ENCODE measurements at regions not wholly inside any gene's neighbourhood (a gene's known extent, or its start where the extent isn't known, plus 50 kb on each side); places are given as distances from the start of the nearest gene placed in this dataset.

DNA sequence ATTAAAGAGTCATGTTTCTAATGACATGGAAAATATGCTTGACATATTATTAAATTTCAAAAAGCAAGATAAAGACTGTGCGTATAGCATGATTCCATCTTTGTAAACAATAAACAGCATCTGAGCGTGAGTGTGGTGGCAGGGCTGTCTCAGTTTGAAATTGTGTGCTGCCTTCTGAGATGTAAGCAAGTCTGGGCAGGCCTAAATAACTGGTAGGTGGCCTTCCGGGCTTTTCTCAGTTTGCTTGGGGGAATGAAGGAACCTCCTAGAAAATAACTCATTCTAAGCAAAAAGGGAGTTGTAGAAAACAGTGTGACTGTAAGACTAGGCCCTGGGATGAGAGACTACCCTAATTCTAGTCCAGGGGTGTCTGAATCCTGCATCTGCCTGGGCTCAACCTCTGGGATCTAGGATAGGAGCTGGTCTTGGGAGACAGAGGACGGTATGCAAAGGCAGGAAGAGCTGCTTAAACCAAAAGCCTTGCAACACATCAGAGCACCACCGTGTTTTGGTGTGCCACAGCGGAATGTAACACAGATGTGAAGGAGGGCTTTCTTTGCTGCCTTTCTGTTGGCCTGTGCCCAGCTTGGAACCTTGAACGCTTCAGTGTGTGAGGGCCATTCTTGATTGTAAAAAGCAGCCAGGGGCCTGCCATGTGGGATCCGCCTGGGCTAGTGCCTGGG is 63.5 kb upstream of the L3MBTL3 start:
- no peaks in the 10 kb centered on the region for H3K9me2 ChIP-seq (ENCODE audit: low read depth, low read length)
- no peak overlapping the region for H3K27ac ChIP-seq (ENCODE audit: low read depth, low read length, poor library complexity, severe bottlenecking)
- H4K20me1 ChIP-seq (ENCODE audit: insufficient read depth, low read length) = no peaks in the 10 kb centered on the region
- no peaks in the 10 kb centered on the region for H3K4me1 ChIP-seq (ENCODE audit: insufficient read depth, low read length, severe bottlenecking)
- no peak overlapping the region for H3K4me3 ChIP-seq (ENCODE audit: low read depth, low read length, poor library complexity, severe bottlenecking)
- no peak overlapping the region for H3K9ac ChIP-seq (ENCODE audit: low read length)
- no peak for TF ChIP-seq EZH2 (IDR thresholded peaks at IDR 0.05; ENCODE audit: borderline replicate concordance, low read length)
- TF ChIP-seq, protein P1, sequence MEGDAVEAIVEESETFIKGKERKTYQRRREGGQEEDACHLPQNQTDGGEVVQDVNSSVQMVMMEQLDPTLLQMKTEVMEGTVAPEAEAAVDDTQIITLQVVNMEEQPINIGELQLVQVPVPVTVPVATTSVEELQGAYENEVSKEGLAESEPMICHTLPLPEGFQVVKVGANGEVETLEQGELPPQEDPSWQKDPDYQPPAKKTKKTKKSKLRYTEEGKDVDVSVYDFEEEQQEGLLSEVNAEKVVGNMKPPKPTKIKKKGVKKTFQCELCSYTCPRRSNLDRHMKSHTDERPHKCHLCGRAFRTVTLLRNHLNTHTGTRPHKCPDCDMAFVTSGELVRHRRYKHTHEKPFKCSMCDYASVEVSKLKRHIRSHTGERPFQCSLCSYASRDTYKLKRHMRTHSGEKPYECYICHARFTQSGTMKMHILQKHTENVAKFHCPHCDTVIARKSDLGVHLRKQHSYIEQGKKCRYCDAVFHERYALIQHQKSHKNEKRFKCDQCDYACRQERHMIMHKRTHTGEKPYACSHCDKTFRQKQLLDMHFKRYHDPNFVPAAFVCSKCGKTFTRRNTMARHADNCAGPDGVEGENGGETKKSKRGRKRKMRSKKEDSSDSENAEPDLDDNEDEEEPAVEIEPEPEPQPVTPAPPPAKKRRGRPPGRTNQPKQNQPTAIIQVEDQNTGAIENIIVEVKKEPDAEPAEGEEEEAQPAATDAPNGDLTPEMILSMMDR (IDR thresholded peaks at IDR 0.05; ENCODE audit: low read length) = no peak
- no peaks in the 10 kb centered on the region for H3F3A ChIP-seq (ENCODE audit: insufficient read depth, low read length)
- no peaks in the 10 kb centered on the region for H3K79me2 ChIP-seq (ENCODE audit: insufficient read depth, low read length)
- H3K36me3 ChIP-seq (ENCODE audit: insufficient read depth, low read length) = no peaks in the 10 kb centered on the region
- no peaks in the 10 kb centered on the region for H3K9me3 ChIP-seq (ENCODE audit: low read length)
- no peaks in the 10 kb centered on the region for H3K27me3 ChIP-seq (ENCODE audit: insufficient read depth, low read length)
- H2AFZ ChIP-seq (ENCODE audit: low read length) = no peak overlapping the region
- H3K4me2 ChIP-seq (ENCODE audit: low read length) = no peak overlapping the region

DNA sequence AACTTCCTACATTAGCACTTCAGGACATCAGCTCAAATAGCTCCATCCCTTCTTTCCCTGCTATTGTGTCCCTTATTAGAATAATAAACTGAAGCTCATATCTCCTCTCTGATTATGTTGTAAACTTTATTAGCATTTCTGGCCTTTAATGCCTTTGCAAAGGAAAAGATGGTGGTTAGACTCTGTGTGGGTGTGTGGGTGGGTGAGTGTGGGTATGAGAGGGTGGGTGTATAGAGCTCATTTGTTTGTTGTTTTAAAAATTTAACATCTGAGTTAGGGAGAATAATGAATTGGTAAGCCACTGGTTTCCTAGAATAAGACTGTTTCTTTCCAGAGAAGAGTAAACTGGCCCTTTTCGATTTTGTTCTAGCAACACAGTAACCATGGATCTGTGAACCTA is 70.6 kb upstream of the L3MBTL3 start:
- TF ChIP-seq, protein P1 (IDR thresholded peaks at IDR 0.05; ENCODE audit: low read length) = no peak
- TF ChIP-seq EZH2 (IDR thresholded peaks at IDR 0.05; ENCODE audit: borderline replicate concordance, low read length) = no peak
- Histone ChIP-seq H3K4me3 (ENCODE audit: low read depth, low read length, poor library complexity, severe bottlenecking) (no peak overlapping the region), H3K9me3 (ENCODE audit: low read length) (no peaks in the 10 kb centered on the region), H3F3A (ENCODE audit: insufficient read depth, low read length) (no peaks in the 10 kb centered on the region), H3K27me3 (ENCODE audit: insufficient read depth, low read length) (no peaks in the 10 kb centered on the region), H3K9me2 (ENCODE audit: low read depth, low read length) (no peaks in the 10 kb centered on the region), H3K36me3 (ENCODE audit: insufficient read depth, low read length) (no peaks in the 10 kb centered on the region), H3K4me2 (ENCODE audit: low read length) (no peak overlapping the region), H4K20me1 (ENCODE audit: insufficient read depth, low read length) (no peaks in the 10 kb centered on the region), H3K79me2 (ENCODE audit: insufficient read depth, low read length) (no peaks in the 10 kb centered on the region), H3K27ac (ENCODE audit: low read depth, low read length, poor library complexity, severe bottlenecking) (no peak overlapping the region), H3K4me1 (ENCODE audit: insufficient read depth, low read length, severe bottlenecking) (no peaks in the 10 kb centered on the region), H3K9ac (ENCODE audit: low read length) (no peak overlapping the region), H2AFZ (ENCODE audit: low read length) (no peak overlapping the region)

DNA sequence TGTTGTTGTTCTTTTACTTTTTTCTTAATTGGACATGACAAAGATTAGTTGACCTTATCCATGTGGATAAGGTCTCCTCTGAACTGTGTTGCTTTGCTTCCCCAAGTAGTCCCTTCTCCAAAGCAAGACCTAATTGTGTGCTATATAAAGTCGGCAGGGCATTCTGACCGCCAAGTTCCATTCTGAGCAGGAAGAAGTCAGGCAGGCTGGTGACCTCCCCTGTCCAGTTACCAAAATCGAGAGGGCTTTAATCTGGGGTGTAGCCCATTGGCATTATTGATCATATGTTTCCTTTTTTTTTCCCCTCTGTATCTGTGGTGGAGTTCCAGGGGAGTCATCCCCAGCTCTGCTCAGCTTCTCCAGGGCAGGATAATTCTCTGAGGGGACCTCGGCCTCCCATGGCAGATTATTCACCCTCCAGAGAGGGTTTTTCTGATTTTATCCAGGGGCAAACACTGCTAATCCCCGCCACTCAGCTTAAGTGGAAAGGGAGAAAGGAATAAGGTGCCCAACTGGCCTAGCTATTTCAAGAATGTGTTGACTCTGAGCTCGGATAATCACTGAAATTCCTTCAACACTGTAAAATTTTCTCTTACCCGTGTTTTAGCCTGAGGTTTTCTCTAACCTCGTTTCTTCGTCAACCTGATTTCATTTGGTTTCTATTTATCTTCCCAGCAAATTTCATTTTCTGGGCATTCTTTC is 71.8 kb upstream of the L3MBTL3 start:
- Histone ChIP-seq H3K27me3 (ENCODE audit: insufficient read depth, low read length) (no peaks in the 10 kb centered on the region), H3K79me2 (ENCODE audit: insufficient read depth, low read length) (no peaks in the 10 kb centered on the region), H3F3A (ENCODE audit: insufficient read depth, low read length) (no peaks in the 10 kb centered on the region), H3K9me3 (ENCODE audit: low read length) (no peaks in the 10 kb centered on the region), H3K4me1 (ENCODE audit: insufficient read depth, low read length, severe bottlenecking) (no peaks in the 10 kb centered on the region), H2AFZ (ENCODE audit: low read length) (no peak overlapping the region), H3K9ac (ENCODE audit: low read length) (no peak overlapping the region), H3K36me3 (ENCODE audit: insufficient read depth, low read length) (no peaks in the 10 kb centered on the region), H3K4me2 (ENCODE audit: low read length) (no peak overlapping the region), H3K9me2 (ENCODE audit: low read depth, low read length) (no peaks in the 10 kb centered on the region), H3K4me3 (ENCODE audit: low read depth, low read length, poor library complexity, severe bottlenecking) (no peak overlapping the region), H4K20me1 (ENCODE audit: insufficient read depth, low read length) (no peaks in the 10 kb centered on the region), H3K27ac (ENCODE audit: low read depth, low read length, poor library complexity, severe bottlenecking) (no peak overlapping the region)
- TF ChIP-seq, protein P1 (IDR thresholded peaks at IDR 0.05; ENCODE audit: low read length) = no peak
- TF ChIP-seq EZH2 (IDR thresholded peaks at IDR 0.05; ENCODE audit: borderline replicate concordance, low read length) = no peak
